Activated CD4-positive, alpha-beta memory T cell treated with anti-CD3 and anti-CD28 coated beads for 36 hours (primary cell): ENCODE measurements at regions not wholly inside any gene's neighbourhood (a gene's known extent, or its start where the extent isn't known, plus 50 kb on each side); places are given as distances from the start of the nearest gene placed in this dataset.

Experiments
- CTCF ChIA-PET: fragments of 350-600 bp; sonication (Branson Sonifier 250); formaldehyde crosslinking; loops from one replicate; lab custom pipeline; 2021; ENCODE audit warnings: antibody characterized with exemption, inconsistent platforms; lab: Charles Lee
- POLR2A ChIA-PET: fragments of 350-600 bp; sonication (Branson Sonifier 250); formaldehyde crosslinking; loops from one replicate; lab custom pipeline; 2021; ENCODE audit warnings: antibody characterized with exemption; lab: Charles Lee
- DNase-seq: peaks from one replicate; pipeline ENCODE4 v3.0.0-alpha.2; 2020
- H3K27ac Mint-ChIP-seq: one replicate; pipeline ENCODE4 v1.8.0; 2021; ENCODE audit warnings: mixed read lengths
- H3K27me3 Mint-ChIP-seq: one replicate; pipeline ENCODE4 v1.8.0; 2021; ENCODE audit warnings: mixed read lengths
- H3K36me3 Mint-ChIP-seq: one replicate; pipeline ENCODE4 v1.8.0; 2021; ENCODE audit warnings: mixed read lengths
- H3K4me1 Mint-ChIP-seq: one replicate; pipeline ENCODE4 v1.8.0; 2021; ENCODE audit warnings: low read depth, mixed read lengths
- H3K4me3 Mint-ChIP-seq: one replicate; pipeline ENCODE4 v1.8.0; 2021; ENCODE audit warnings: mild to moderate bottlenecking, mixed read lengths
- H3K9me3 Mint-ChIP-seq: one replicate; pipeline ENCODE4 v1.8.0; 2021; ENCODE audit warnings: mixed read lengths
- intact Hi-C: fragments of 100-400 bp; cut with micrococcal nuclease; formaldehyde crosslinking; loops from one replicate; pipeline ENCODE4 v1.15.1; 2023

DNA sequence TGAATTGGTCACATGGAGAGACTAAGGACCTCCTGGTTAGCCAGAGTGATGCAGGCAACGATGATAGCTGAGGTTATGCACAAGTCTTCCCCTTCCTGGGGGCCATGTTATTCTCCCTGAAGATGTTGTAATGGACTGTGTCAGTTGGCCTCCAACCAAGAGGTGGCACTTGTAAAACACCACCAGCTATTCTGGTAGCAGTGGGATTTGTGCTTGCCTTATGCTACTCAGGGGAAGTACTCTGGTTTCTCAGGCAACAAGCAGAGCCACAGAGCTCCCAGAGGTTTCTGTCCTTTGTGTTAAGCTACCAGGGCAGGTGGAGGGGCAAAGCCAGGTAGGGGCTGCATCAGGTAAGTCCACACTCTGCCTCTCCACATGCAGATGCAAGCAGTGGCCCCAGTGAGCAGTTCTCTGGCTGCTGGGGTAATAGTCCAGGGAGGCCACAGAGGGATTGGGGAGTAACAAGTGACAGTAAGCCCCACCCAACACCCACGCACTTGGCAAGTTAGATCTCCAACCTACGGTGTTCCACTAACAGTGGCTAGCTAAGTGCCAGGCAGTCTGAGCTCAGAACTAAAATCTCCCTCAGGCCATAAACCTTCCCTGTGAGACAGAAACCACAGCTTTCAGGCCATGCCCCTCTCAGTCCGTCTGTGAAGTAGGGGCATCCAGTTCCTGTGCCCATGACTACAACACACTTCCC is 99.7 kb downstream of the RND3 start:
- POLR2A ChIA-PET: no interaction called here
- intact Hi-C loops: no loop called here
- Mint-ChIP-seq H3K27ac (no peak overlapping the region), H3K9me3 (peaks cover 14% of the 10 kb centered on the region), H3K4me1 (no peaks in the 10 kb centered on the region), H3K4me3 (no peak overlapping the region), H3K27me3 (no peaks in the 10 kb centered on the region), H3K36me3 (no peaks in the 10 kb centered on the region)
- CTCF ChIA-PET: no interaction called here
- DNase-seq: no peak

DNA sequence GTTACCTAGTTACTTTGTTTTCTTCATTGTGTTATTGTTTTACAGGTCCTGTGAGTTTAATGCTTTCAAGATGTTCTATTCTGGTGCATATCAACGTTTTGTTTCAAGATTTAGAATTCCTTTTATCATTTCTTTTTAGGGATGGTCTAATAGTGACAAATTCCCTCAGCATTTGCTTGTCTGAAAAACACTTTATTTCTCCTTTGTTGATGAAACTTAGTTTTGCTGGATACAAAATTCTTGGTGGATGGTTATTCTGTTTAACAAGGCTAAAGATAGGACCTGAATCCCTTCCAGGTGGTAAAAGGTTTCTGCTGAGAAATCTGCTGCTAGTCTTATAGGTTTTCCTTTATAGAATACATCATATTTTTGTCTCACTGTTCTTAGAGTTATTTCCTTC is 102.3 kb downstream of the RND3 start:
- H3K36me3 Mint-ChIP-seq: no peaks in the 10 kb centered on the region
- intact Hi-C loops: no loop called here
- ChIA-PET CTCF (no interaction called here), POLR2A (no interaction called here)
- no peak overlapping the region for H3K27ac Mint-ChIP-seq
- H3K27me3 Mint-ChIP-seq: no peaks in the 10 kb centered on the region
- DNase-seq: no peak
- no peaks in the 10 kb centered on the region for H3K4me1 Mint-ChIP-seq
- H3K9me3 Mint-ChIP-seq: peaks cover 14% of the 10 kb centered on the region
- H3K4me3 Mint-ChIP-seq: no peak overlapping the region

DNA sequence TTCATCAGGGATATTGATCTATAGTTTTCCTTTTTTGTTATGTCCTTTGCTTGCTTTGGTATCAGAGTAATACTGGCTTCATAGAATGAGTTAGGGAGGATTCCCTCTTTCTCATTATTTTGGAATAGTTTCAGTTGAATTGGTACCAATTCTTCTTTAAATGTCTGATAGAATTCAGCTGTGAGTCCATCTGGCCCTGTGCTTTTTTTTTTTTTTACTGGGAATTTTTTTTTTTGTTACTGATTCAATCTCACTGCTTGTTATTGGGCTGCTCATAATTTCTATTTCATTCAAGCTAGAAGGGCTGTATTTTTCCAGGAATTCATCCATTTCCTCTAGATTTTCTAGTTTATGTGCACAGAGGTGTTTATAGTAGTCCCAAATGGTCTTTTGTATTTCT is 103.9 kb downstream of the RND3 start:
- peaks cover 14% of the 10 kb centered on the region for H3K9me3 Mint-ChIP-seq
- H3K27ac Mint-ChIP-seq: no peak overlapping the region
- H3K36me3 Mint-ChIP-seq: no peaks in the 10 kb centered on the region
- no peak overlapping the region for H3K4me3 Mint-ChIP-seq
- no peaks in the 10 kb centered on the region for H3K4me1 Mint-ChIP-seq
- ChIA-PET CTCF (no interaction called here), POLR2A (no interaction called here)
- no peaks in the 10 kb centered on the region for H3K27me3 Mint-ChIP-seq
- intact Hi-C loops: no loop called here
- no peak for DNase-seq

DNA sequence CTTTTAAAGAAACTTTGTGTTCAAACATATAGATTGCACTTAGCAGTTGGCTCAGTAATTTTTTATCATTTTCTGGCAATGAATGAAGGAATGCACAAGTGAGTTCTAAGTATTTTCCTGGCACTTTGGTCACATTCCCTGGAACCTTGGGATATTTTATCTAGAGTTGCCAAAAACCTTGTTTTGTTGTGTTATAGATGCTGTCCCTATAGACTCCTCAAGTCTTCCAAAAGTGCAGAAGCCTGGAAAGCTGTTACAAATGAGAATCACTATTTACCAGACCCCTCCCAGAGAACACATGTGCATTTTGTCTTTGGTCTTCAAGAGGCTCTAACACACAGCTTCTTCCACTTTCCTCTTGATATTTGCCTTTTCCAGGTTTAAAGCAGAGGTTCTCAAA is 108.3 kb downstream of the RND3 start:
- POLR2A ChIA-PET: no interaction called here
- Mint-ChIP-seq H3K36me3 (no peaks in the 10 kb centered on the region), H3K4me3 (no peak overlapping the region), H3K27me3 (no peaks in the 10 kb centered on the region), H3K27ac (no peak overlapping the region), H3K4me1 (no peaks in the 10 kb centered on the region), H3K9me3 (peaks cover 3% of the 10 kb centered on the region)
- intact Hi-C loops: no loop called here
- DNase-seq: no peak
- CTCF ChIA-PET: no interaction called here

- peaks cover 3% of the 10 kb centered on the region for H3K9me3 Mint-ChIP-seq
- no peaks in the 10 kb centered on the region for H3K27me3 Mint-ChIP-seq
- POLR2A ChIA-PET: no interaction called here
- no peak for DNase-seq
- H3K36me3 Mint-ChIP-seq: no peaks in the 10 kb centered on the region
- intact Hi-C loops: no loop called here
- H3K4me1 Mint-ChIP-seq: no peaks in the 10 kb centered on the region
- CTCF ChIA-PET: no interaction called here
- no peak overlapping the region for H3K4me3 Mint-ChIP-seq
- H3K27ac Mint-ChIP-seq: no peak overlapping the region
These were observed 108.8 kb downstream of the RND3 start for GRCh38 chr2:150378686-150379085.

GRCh38 chr2:150376553-150377335 is 110.7 kb downstream of the RND3 start:
- intact Hi-C loops: no loop called here
- Mint-ChIP-seq H3K4me3 (no peak overlapping the region), H3K27ac (no peak overlapping the region), H3K27me3 (no peaks in the 10 kb centered on the region), H3K9me3 (no peaks in the 10 kb centered on the region), H3K36me3 (no peaks in the 10 kb centered on the region), H3K4me1 (no peaks in the 10 kb centered on the region)
- no peak for DNase-seq
- ChIA-PET POLR2A (no interaction called here), CTCF (no interaction called here)

DNA sequence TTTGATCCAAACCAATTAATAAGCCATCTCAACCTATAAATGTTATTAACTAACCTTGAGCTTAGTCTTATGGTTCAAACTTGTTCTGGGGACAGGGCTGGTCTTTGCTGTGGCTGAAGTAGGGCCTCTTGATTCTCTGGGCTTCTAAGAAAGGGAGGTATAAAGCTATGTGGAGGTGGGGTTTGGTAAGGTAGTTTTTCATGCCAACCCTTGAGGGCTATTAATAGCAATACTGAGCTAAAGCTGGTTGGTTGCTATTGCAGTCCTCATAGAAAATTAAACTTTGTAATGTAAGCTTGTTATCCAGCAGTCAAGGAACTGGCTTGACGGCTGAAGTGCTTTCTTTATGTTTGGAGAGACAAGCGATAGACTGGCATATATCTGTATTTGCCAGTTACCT is 112.1 kb downstream of the RND3 start:
- ChIA-PET POLR2A (no interaction called here), CTCF (interaction anchor here (1.2 kb wide), 1 partner anchor 11 kb away, joined by 4 read pairs; no protein-coding TSS in a partner anchor)
- H3K27me3 Mint-ChIP-seq: no peaks in the 10 kb centered on the region
- intact Hi-C loops: no loop called here
- no peak overlapping the region for H3K27ac Mint-ChIP-seq
- H3K4me1 Mint-ChIP-seq: no peaks in the 10 kb centered on the region
- H3K36me3 Mint-ChIP-seq: no peaks in the 10 kb centered on the region
- DNase-seq: no peak
- H3K9me3 Mint-ChIP-seq: no peaks in the 10 kb centered on the region
- no peak overlapping the region for H3K4me3 Mint-ChIP-seq

DNA sequence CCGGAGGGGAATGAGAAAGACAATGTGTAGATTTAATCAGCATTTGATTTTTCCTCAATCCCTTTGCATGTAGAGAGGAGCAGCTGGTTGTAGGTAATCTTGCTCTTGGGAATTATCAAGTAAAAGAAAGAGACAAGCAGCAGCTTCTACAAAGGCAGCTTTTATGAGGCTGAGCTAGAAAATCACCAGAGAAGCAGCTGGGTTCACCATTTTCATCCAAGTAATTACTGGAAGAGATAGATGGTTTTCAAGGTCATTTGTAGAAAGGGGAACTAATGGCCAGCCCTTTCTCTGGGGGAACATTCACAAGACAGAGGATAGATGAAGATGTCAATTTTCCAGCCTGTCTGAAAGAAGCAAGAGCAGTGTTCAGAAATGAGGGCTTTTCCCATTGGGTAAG is 113.0 kb downstream of the RND3 start:
- no peaks in the 10 kb centered on the region for H3K36me3 Mint-ChIP-seq
- no peaks in the 10 kb centered on the region for H3K27me3 Mint-ChIP-seq
- H3K27ac Mint-ChIP-seq: no peak overlapping the region
- no peak overlapping the region for H3K4me3 Mint-ChIP-seq
- ChIA-PET POLR2A (no interaction called here), CTCF (no interaction called here)
- no peaks in the 10 kb centered on the region for H3K4me1 Mint-ChIP-seq
- no peaks in the 10 kb centered on the region for H3K9me3 Mint-ChIP-seq
- DNase-seq: no peak
- intact Hi-C loops: no loop called here

GRCh38 chr2:150373374-150373773 is 114.1 kb downstream of the RND3 start:
- no peaks in the 10 kb centered on the region for H3K4me1 Mint-ChIP-seq
- no peak overlapping the region for H3K4me3 Mint-ChIP-seq
- no peaks in the 10 kb centered on the region for H3K36me3 Mint-ChIP-seq
- no peaks in the 10 kb centered on the region for H3K9me3 Mint-ChIP-seq
- POLR2A ChIA-PET: no interaction called here
- no peak overlapping the region for H3K27ac Mint-ChIP-seq
- no peak for DNase-seq
- H3K27me3 Mint-ChIP-seq: no peaks in the 10 kb centered on the region
- CTCF ChIA-PET: no interaction called here
- intact Hi-C loops: no loop called here

DNA sequence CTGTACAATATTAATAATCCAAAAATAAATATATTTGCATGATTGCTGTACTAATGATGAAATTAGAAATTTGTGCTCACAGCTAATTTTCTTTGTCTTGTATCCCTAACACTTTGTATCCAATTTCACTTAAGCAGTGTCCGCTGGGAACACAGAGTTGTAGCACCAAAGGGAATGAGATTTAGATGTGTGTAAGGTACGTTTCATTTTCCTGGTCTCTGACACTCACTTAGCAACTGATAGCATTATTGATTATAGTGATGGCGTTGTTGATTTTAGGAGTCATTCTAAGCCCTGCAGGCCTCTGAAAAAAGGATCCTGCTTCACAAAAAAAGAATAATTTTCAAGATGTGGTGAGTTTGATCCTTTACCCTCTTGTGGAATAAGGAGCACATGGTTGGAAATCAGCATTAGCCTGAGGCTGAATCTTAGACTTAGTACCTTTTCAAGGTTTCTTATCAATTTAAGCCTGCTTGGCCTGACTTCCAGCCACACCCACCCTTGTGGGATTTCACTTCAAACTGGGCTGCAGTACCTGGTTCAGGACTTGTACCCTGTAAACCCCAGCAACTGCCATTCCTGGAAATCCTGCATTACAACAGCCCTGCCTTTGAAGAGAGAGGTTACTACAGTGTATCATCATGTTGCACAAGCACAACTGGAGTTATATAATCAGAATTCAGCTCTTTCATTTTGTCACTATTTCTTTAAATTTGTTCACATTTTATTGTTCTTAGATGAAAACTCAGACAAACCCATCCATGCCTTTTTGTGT is 116.2 kb downstream of the RND3 start:
- Mint-ChIP-seq H3K4me1 (no peaks in the 10 kb centered on the region), H3K36me3 (no peaks in the 10 kb centered on the region), H3K27me3 (no peaks in the 10 kb centered on the region), H3K4me3 (no peak overlapping the region), H3K27ac (no peak overlapping the region), H3K9me3 (no peaks in the 10 kb centered on the region)
- intact Hi-C loops: no loop called here
- DNase-seq: no peak
- POLR2A ChIA-PET: no interaction called here
- CTCF ChIA-PET: no interaction called here

DNA sequence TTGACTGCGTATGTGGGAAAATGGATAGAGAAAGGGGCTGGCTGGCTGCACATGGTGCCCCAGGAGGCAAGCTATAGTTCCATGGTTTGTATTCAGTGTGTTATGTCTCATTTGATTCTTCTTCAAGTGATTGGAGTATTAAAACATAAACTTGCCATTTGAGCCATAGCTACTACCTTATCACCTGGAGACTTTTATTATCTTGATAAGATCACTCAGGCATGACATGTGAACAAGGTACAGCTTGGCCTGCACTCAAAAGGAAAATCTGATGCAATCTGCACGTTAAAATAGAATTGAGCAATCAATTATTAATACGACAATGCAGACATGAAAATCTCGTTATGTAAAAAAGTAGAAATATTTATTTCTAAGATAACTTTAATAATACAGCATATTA is 116.9 kb downstream of the RND3 start:
- no peak for DNase-seq
- Mint-ChIP-seq H3K9me3 (no peaks in the 10 kb centered on the region), H3K36me3 (no peaks in the 10 kb centered on the region), H3K27me3 (no peaks in the 10 kb centered on the region), H3K4me3 (no peak overlapping the region), H3K4me1 (no peaks in the 10 kb centered on the region), H3K27ac (no peak overlapping the region)
- CTCF ChIA-PET: no interaction called here
- intact Hi-C loops: no loop called here
- POLR2A ChIA-PET: no interaction called here

- CTCF ChIA-PET: no interaction called here
- Mint-ChIP-seq H3K36me3 (no peaks in the 10 kb centered on the region), H3K27me3 (no peaks in the 10 kb centered on the region), H3K27ac (no peak overlapping the region), H3K9me3 (no peaks in the 10 kb centered on the region), H3K4me3 (no peak overlapping the region), H3K4me1 (no peaks in the 10 kb centered on the region)
- POLR2A ChIA-PET: no interaction called here
- intact Hi-C loops: no loop called here
- no peak for DNase-seq
These were observed 117.6 kb downstream of the RND3 start for GRCh38 chr2:150369862-150370261.
